Stimulated activated effector memory CD8-positive, alpha-beta T cell treated with anti-CD3 and anti-CD28 coated beads, Interleukin-12 subunit alpha, Interleukin-12 subunit beta, amount 100 ng/mL, for 72 hours (primary cell): ENCODE measurements at regions not wholly inside any gene's neighbourhood (a gene's known extent, or its start where the extent isn't known, plus 50 kb on each side); places are given as distances from the start of the nearest gene placed in this dataset.

ENCODE experiments used
- ATAC-seq: fragments of 150-1000 bp; cut with Tn5 transposase; 2 replicates; pipeline ENCODE4 v1.10.0; 2021
- DNase-seq, 2 donors: peaks; one replicate each; pipeline ENCODE4 v3.0.0; 2021 to 2022; ENCODE audit warnings: low spot score in 2 of 2
- H3K27ac Mint-ChIP-seq: one replicate; pipeline ENCODE4 v1.8.0; 2022; ENCODE audit warnings: mild to moderate bottlenecking, mixed read lengths
- H3K36me3 Mint-ChIP-seq: one replicate; pipeline ENCODE4 v1.8.0; 2022; ENCODE audit warnings: mild to moderate bottlenecking, mixed read lengths
- H3K4me1 Mint-ChIP-seq: one replicate; pipeline ENCODE4 v1.8.0; 2022; ENCODE audit warnings: mixed read lengths
- H3K4me3 Mint-ChIP-seq: one replicate; pipeline ENCODE4 v1.8.0; 2022; ENCODE audit warnings: mild to moderate bottlenecking, mixed read lengths
- H3K9me3 Mint-ChIP-seq: one replicate; pipeline ENCODE4 v1.8.0; 2022; ENCODE audit warnings: mixed read lengths

DNA sequence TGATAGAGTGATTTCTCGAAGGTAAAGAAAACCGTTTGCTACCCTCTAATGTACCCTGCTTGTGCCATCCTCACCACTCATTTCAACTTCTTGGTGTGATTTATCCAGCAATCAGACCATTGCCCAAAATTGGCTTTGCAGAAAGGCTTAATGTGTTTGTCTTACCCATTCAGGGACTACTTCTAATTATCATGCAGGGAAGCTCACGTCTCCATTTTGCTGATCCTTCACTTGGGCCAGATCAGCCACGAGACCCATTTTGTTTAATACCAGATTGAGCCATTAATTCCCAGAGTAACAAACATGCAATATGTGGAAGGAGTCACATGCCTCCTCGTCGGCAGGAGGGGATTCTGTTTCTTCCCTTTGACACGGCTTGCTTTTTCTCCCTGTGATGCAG, 51.1 kb upstream of the CRY1 start:
- Mint-ChIP-seq H3K4me1 (no peaks in the 10 kb centered on the region), H3K36me3 (no peaks in the 10 kb centered on the region), H3K9me3 (no peaks in the 10 kb centered on the region), H3K4me3 (no peak overlapping the region), H3K27ac (no peak overlapping the region)
- no peak for DNase-seq
- ATAC-seq: no peak

DNA sequence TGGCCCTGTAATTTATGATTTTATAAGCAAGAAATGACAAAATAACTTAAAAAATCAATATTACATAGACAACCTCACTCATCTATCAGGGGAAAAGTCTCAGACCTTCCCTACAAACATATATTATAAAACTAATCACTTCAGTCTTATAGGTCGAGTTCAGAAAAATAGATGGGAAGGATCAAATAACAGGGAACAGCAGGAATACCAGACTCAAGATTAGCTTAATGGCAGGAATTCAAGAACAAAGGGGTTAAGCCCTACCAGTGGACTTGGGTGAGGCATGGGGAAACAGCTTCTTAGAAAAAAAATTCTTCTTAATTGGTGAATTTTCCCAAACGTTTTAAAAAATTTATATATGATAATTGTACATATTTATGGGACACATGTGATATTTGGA, 51.6 kb upstream of the CRY1 start:
- H3K4me1 Mint-ChIP-seq: no peaks in the 10 kb centered on the region
- H3K4me3 Mint-ChIP-seq: no peak overlapping the region
- DNase-seq (no peak), ATAC-seq (no peak)
- H3K9me3 Mint-ChIP-seq: no peaks in the 10 kb centered on the region
- no peaks in the 10 kb centered on the region for H3K36me3 Mint-ChIP-seq
- no peak overlapping the region for H3K27ac Mint-ChIP-seq

DNA sequence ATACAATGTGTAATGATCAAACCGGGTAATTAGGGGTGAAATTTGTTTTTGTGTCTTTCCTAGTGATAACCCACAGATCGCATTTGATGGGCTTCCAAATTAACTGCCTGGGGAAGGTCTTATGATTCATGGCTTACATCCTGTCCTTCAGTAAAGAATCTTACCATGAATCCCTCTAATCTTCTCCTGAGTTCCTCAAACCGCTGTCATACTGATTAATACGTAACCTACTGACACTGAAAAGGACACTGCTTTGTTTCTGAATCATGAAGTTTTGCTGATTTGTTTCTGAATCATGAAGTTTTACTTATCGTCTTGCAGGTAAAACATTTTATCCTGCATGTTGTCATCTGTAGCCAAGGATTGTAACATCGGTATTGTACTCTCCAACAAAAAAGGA, 52.0 kb upstream of the CRY1 start:
- no peak overlapping the region for H3K4me3 Mint-ChIP-seq
- ATAC-seq (no peak), DNase-seq (no peak)
- H3K27ac Mint-ChIP-seq: no peak overlapping the region
- H3K9me3 Mint-ChIP-seq: no peaks in the 10 kb centered on the region
- H3K36me3 Mint-ChIP-seq: no peaks in the 10 kb centered on the region
- H3K4me1 Mint-ChIP-seq: no peaks in the 10 kb centered on the region

DNA sequence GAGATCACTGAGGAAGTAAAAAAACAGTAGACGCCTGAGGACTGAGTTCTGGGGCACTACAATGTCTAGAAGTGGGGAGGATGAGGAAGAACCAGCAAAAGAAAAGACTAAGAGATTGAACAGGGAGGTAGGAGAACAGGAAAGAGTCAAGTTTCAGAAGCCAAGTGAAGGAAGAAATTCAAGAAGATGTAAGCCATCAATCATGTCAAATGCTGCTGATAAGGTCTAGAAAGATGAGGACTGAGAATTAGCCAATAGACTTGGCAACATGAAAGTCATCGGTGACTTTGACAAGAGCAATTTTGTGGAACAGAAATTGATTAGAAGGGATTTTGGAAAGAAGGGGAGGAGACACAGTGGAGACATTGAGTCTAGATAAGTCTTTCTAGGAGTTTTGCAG, 54.8 kb upstream of the CRY1 start:
- Mint-ChIP-seq H3K27ac (no peak overlapping the region), H3K36me3 (no peaks in the 10 kb centered on the region), H3K9me3 (no peaks in the 10 kb centered on the region), H3K4me3 (no peak overlapping the region), H3K4me1 (no peaks in the 10 kb centered on the region)
- no peak for DNase-seq
- no peak for ATAC-seq

DNA sequence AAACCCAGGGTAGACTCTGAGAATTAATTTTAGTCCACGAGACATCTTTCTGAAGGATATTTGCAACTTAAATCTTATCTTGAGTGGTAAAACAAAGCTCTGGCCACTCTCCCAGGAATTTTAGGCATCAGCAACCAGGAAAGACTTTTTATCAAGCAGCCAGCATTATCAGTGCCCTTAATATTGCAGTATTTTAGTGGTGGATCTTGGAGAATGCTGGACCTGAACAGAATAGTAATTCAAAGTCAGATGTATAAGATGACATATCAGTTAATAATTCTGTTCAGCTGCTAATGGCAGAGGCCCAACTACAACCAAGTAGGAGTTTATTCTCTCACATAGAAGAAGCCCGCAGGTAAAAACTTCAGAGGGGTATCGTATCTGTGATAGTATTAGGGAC, 59.0 kb upstream of the CRY1 start:
- no peak overlapping the region for H3K27ac Mint-ChIP-seq
- no peak for DNase-seq
- H3K9me3 Mint-ChIP-seq: no peaks in the 10 kb centered on the region
- no peaks in the 10 kb centered on the region for H3K36me3 Mint-ChIP-seq
- no peaks in the 10 kb centered on the region for H3K4me1 Mint-ChIP-seq
- H3K4me3 Mint-ChIP-seq: no peak overlapping the region
- ATAC-seq: no peak

DNA sequence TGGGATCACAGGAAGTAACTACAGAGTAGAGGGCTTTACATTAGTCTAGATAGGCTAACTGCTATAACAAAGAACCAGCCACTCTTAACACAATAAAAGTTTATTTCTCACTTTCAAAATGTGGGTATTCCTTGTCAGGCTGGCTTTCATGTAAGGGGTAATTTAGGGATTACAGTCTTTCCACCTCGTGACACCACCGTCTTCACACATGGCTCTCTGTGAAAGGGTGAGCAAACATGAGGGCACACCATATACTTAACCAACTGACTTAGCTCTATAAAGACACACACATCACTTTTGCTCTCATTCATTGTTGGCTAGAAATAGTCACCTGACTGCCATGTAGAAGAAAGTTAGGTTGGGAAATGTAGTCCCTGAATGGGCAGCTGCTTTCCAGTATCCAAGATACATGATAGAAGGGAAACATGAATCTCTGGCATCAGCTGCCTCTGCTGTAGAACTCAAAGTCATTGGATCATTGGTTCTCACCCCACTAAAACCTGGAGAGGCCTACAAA, 66.1 kb upstream of the CRY1 start:
- Mint-ChIP-seq H3K27ac (no peak overlapping the region), H3K4me1 (no peaks in the 10 kb centered on the region), H3K4me3 (no peak overlapping the region), H3K36me3 (no peaks in the 10 kb centered on the region), H3K9me3 (no peaks in the 10 kb centered on the region)
- DNase-seq (no peak), ATAC-seq (no peak)

DNA sequence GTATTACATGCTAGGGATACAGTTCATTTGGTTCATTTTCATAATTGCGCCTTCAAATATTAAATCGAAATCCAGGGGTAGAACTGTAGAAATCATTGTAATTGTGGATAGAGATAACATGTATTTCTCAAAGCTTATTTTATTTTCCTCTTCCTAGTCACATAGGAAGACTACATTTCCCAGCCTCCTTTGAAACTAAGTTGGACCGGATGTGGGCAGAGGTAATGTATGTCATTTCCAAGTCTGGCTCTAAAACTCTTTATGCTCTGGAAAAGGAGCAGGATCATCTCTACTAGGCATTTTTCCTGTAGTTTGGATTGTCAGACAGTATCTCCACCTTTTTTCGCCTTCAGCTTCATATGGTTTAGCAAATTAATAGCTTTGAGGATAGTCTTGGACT, 70.1 kb upstream of the CRY1 start:
- Mint-ChIP-seq H3K36me3 (no peaks in the 10 kb centered on the region), H3K27ac (no peak overlapping the region), H3K4me1 (no peaks in the 10 kb centered on the region), H3K9me3 (no peaks in the 10 kb centered on the region), H3K4me3 (no peak overlapping the region)
- ATAC-seq: no peak
- no peak for DNase-seq

DNA sequence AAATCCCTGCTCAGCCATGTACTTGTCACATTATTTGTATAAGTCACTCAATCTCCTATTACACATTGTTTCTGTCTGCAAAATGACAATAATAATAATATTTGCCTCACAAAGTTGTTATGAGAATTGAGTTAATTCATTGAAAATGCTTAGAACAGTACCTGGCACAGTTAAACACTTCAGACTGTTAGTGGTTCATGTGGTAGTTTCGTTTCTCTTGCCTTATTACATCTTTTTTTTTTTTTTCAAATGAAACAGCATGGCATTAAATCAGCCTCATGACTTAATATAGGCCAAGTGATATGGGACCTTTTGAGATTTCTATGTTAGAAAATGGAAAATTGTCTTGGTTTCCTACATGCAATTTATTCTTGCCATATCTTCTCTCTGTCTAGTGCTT, 71.0 kb upstream of the CRY1 start:
- H3K27ac Mint-ChIP-seq: no peak overlapping the region
- H3K4me1 Mint-ChIP-seq: no peaks in the 10 kb centered on the region
- H3K4me3 Mint-ChIP-seq: no peak overlapping the region
- DNase-seq (no peak), ATAC-seq (no peak)
- no peaks in the 10 kb centered on the region for H3K9me3 Mint-ChIP-seq
- no peaks in the 10 kb centered on the region for H3K36me3 Mint-ChIP-seq

DNA sequence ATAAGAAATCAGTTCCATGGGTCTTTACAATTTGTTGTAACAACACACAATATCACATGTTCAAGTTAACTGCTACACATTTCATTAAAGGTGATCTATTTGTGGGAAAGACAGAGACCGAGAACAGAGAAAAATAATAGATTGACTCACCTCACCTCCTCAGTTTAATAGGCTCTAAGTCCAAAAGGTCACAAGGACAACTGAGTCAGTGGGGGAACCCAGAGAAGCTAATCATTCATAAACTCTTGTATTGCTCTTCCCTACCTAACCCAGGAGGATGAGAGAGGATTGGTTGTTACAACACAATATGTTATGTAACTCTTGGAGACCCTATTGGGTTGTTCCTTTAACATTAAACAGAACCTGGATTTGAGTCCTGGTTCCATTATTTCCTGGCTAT, 72.2 kb upstream of the CRY1 start:
- ATAC-seq: peak; percentile 62
- no peaks in the 10 kb centered on the region for H3K4me1 Mint-ChIP-seq
- no peak overlapping the region for H3K27ac Mint-ChIP-seq
- no peak for DNase-seq
- no peaks in the 10 kb centered on the region for H3K9me3 Mint-ChIP-seq
- no peak overlapping the region for H3K4me3 Mint-ChIP-seq
- no peaks in the 10 kb centered on the region for H3K36me3 Mint-ChIP-seq

DNA sequence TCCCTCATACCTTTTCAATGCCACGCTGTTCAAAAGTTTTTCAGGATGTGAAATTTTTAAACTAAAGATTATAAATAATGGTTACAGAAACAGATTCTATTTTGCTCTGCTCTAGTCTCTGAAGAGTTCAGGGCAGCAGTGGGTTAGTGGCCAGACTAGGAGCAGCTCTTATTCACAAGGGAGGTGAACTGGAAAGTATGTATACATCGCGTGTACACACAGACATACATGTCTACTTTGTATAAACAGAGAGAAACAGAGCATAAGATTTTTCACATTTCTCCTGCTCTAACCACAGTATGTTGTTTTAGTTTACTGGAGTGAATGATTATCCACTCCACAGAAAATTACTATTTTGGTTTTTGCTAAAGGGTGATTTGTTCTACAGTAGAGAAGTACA, 74.4 kb upstream of the CRY1 start:
- DNase-seq (no peak), ATAC-seq (no peak)
- H3K27ac Mint-ChIP-seq: no peak overlapping the region
- H3K36me3 Mint-ChIP-seq: no peaks in the 10 kb centered on the region
- no peaks in the 10 kb centered on the region for H3K9me3 Mint-ChIP-seq
- no peak overlapping the region for H3K4me3 Mint-ChIP-seq
- H3K4me1 Mint-ChIP-seq: no peaks in the 10 kb centered on the region

DNA sequence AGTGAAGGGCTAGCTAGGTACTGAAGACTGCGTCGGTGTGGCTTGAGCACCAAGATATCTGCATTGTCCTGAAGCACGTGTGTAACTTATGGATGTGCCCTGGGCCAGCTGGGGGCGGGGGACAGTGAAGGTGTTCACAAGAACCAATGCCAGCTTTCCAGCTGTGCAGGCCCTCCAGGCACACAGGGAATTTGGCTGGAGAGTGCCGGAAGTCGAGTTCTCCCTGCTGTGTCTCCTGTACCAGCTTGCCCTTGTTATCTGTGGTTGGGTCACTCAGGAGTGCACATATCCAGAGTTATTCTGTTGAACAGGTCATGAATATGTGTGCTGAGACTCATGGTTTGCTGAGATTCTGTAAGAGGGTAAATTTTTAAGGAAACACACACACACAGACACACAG, 75.9 kb upstream of the CRY1 start:
- no peak overlapping the region for H3K27ac Mint-ChIP-seq
- ATAC-seq (no peak), DNase-seq (no peak)
- H3K4me3 Mint-ChIP-seq: no peak overlapping the region
- no peaks in the 10 kb centered on the region for H3K4me1 Mint-ChIP-seq
- no peaks in the 10 kb centered on the region for H3K36me3 Mint-ChIP-seq
- no peaks in the 10 kb centered on the region for H3K9me3 Mint-ChIP-seq

DNA sequence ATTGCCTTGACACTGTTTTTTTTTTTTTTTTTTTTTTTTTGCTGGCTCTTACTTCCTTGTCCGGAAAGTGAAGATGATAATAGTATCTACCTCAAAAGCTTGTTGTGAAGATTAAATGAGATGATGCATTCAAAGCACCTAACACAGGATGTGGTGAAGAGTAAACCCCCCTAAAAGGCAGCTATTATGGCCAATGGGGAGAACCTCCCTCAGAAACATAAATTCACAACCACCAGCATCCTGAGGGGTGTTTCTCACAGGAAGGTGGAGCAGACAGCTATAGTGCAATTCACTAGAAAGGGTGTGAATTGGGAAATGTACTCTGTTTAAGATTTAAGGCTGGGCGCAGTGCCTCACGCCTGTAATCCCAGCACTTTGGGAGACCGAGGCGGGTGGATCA, 85.4 kb upstream of the CRY1 start:
- Mint-ChIP-seq H3K4me3 (peak overlapping the region; percentile 12), H3K4me1 (peaks cover 22% of the 10 kb centered on the region), H3K27ac (peak overlapping the region; percentile 13), H3K36me3 (no peaks in the 10 kb centered on the region), H3K9me3 (no peaks in the 10 kb centered on the region)
- peak; percentile 74 for ATAC-seq
- no peak for DNase-seq

DNA sequence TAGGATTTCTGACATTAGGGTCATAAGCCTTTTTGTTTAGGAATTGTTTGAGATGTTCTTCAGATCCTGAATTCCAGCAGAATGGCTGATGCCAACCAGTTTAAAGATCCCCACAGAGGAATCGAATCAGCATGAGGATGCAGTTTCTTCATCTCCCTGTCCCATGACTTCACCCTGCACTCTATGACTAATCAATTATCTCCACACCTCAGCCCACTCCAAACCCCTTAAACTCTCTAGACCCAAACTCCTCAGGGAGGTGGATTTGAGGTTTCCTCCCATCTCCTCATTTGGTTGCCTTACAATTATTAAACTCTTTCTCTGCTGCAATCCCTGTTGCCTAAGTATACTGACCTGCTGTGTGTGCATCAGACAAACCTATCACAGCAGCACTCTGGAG, 86.5 kb upstream of the CRY1 start:
- H3K4me3 Mint-ChIP-seq: no peak overlapping the region
- no peaks in the 10 kb centered on the region for H3K36me3 Mint-ChIP-seq
- H3K27ac Mint-ChIP-seq: no peak overlapping the region
- DNase-seq (no peak), ATAC-seq (peak; percentile 49)
- H3K4me1 Mint-ChIP-seq: peaks cover 22% of the 10 kb centered on the region
- no peaks in the 10 kb centered on the region for H3K9me3 Mint-ChIP-seq

DNA sequence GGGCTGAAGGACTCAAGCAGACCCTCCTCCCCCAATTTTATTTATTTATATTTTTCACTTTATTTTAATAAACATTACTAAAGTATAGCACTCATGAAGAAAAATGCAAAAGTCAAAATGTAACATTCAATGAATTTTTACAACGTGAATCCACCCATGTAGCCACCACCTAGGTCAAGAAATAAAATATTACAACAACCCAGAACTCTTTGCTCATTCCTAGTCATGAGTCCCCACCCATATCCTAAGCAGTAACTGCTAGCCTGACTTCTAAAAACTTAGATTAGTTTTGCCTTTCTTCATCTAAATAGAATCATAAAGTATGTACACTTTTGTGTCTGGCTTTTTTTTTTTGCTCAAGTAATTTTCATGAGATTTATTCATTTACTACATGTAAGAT, 86.9 kb upstream of the CRY1 start:
- H3K9me3 Mint-ChIP-seq: no peaks in the 10 kb centered on the region
- H3K27ac Mint-ChIP-seq: no peak overlapping the region
- no peak for ATAC-seq
- peaks cover 22% of the 10 kb centered on the region for H3K4me1 Mint-ChIP-seq
- H3K36me3 Mint-ChIP-seq: no peaks in the 10 kb centered on the region
- no peak overlapping the region for H3K4me3 Mint-ChIP-seq
- no peak for DNase-seq

DNA sequence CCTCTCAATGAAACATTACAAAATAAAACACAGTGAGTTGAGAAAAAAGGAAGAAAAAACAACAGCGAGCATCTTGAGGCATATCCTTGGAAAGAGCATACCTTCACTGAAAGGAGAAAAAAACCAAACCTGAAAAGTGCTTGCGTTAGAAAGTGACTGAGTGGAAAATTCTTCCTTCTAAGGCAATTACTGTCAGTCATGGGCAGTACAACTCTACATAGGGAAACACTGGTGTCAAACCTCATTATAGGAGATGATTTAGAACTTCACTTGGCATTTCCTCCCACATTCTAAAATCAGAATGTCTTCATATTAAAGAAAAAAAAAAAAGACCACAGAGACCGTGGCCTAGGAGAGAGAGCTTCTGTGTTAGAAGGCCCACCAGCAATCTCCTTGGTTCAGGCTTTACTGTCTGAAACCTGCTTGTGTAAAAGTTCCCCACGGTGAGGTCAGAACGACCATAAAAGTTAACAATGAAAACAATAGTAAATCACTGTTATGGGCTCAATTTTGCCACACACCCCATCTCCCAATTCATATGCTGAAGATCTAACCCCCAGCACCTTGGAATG, 91.1 kb upstream of the CRY1 start:
- no peaks in the 10 kb centered on the region for H3K36me3 Mint-ChIP-seq
- no peak overlapping the region for H3K4me3 Mint-ChIP-seq
- peak overlapping the region; percentile 26 for H3K27ac Mint-ChIP-seq
- no peak for ATAC-seq
- H3K4me1 Mint-ChIP-seq: peaks cover 7% of the 10 kb centered on the region
- no peaks in the 10 kb centered on the region for H3K9me3 Mint-ChIP-seq
- no peak for DNase-seq

DNA sequence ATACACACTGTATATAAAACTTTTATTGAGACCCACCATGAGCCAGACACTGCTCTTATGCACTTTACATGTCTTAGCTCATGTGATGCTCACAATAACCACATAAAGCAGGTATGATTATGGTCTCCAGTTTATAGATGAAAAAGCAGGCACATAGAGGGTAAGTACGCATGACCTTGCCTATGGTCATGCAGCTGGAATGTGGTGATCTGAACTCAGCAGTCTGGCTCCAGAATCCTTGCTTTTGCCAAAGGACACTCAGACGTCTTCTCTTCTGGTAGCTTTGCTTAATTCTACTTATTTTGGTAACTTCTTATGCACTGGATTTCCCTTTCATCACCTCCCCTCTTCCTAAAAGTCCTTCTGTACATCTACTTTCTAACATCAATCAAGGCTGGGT, 103.3 kb upstream of the CRY1 start:
- DNase-seq (no peak), ATAC-seq (no peak)
- no peaks in the 10 kb centered on the region for H3K36me3 Mint-ChIP-seq
- no peak overlapping the region for H3K27ac Mint-ChIP-seq
- no peak overlapping the region for H3K4me3 Mint-ChIP-seq
- H3K4me1 Mint-ChIP-seq: no peaks in the 10 kb centered on the region
- H3K9me3 Mint-ChIP-seq: no peaks in the 10 kb centered on the region

DNA sequence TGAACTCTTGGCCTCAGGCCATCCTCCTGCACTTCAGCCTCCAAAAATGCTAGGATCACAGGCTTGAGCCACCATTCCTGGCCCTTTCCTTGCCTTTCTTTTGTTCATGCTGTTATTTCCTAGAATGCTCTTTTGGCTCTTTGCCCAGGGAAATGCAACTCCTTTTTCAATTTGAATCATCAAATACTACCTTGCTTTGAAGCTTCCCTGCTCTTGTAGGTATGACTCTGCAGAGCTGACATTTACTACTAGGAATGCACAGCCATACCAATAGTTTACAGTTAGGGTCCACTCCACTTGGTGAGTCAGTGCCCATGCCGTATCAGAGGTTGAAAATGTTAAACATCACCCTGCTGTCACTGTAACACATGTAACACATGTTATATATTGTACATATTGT, 107.0 kb upstream of the CRY1 start:
- Mint-ChIP-seq H3K27ac (no peak overlapping the region), H3K4me1 (no peaks in the 10 kb centered on the region), H3K9me3 (no peaks in the 10 kb centered on the region), H3K4me3 (no peak overlapping the region), H3K36me3 (no peaks in the 10 kb centered on the region)
- DNase-seq (no peak), ATAC-seq (peak; percentile 88)
